Breast epithelium (tissue), 4 donors: ENCODE measurements at regions not wholly inside any gene's neighbourhood (a gene's known extent, or its start where the extent isn't known, plus 50 kb on each side); places are given as distances from the start of the nearest gene placed in this dataset.

Experiments used
- DNase-seq, 2 donors: peaks; one replicate each; pipeline ENCODE4 v3.0.0-alpha.2; 2019; ENCODE audit warnings: low spot score in 2 of 2
- H3K27ac ChIP-seq, 2 donors: fragments of 200-600 bp; sonication (generic) in 1 of 2; one replicate each; pipeline ENCODE4 v1.5.1; 2016 to 2019; ENCODE audit warnings: mild to moderate bottlenecking in 1 of 2
- H3K27me3 ChIP-seq, 2 donors: fragments of 200-600 bp; sonication (generic) in 1 of 2; one replicate each; pipeline versions ENCODE4 v1.5.1 to v1.6.0; 2017 to 2019; ENCODE audit warnings: control low read depth in 1 of 2, mild to moderate bottlenecking in 1 of 2
- H3K36me3 ChIP-seq: fragments of 200-600 bp; one replicate; pipeline ENCODE4 v1.5.1; 2019
- H3K4me1 ChIP-seq, 2 donors: fragments of 200-600 bp; sonication (generic); one replicate each; pipeline ENCODE4 v1.5.1; 2016 to 2019; ENCODE audit warnings: control low read depth in 1 of 2
- H3K4me3 ChIP-seq, 3 donors: fragments of 200-600 bp; sonication (generic); 1 replicate in 2 of 3; 2 replicates in 1 of 3; pipeline ENCODE4 v1.5.1; 2016 to 2019; ENCODE audit warnings: mild to moderate bottlenecking in 3 of 3, moderate library complexity in 2 of 3
- H3K9me3 ChIP-seq, 2 donors: fragments of 200-600 bp; sonication (generic) in 1 of 2; one replicate each; pipeline ENCODE4 v1.5.1; 2016 to 2019; ENCODE audit warnings: control low read depth in 1 of 2
- CTCF ChIP-seq, 3 donors: fragments of 450-650 bp; IDR thresholded peaks; one replicate each; pipeline ENCODE4 v1.5.1; 2016 to 2017; ENCODE audit warnings: antibody characterized with exemption in 3 of 3, mild to moderate bottlenecking in 3 of 3, moderate library complexity in 3 of 3
- POLR2A ChIP-seq: fragments of 450-650 bp; IDR thresholded peaks from one replicate; pipeline ENCODE4 v1.6.1; 2016; ENCODE audit warnings: antibody characterized with exemption, mild to moderate bottlenecking, moderate library complexity
- POLR2AphosphoS5 ChIP-seq, 3 donors: sonication (generic); formaldehyde crosslinking; IDR thresholded peaks; one replicate each; pipeline ENCODE4 v1.6.1; 2017; ENCODE audit warnings: antibody characterized with exemption in 3 of 3
- intact Hi-C: fragments of 100-400 bp; cut with DNase I; formaldehyde crosslinking; loops from one replicate; pipeline ENCODE4 v1.15.1; 2023; ENCODE audit warnings: low total_unique reads

GRCh38 chr9:134995792-134996120 lies 78.0 kb upstream of the FCN1 start:
- Histone ChIP-seq H3K36me3 (no peaks in the 10 kb centered on the region), H3K4me3 (no peak overlapping the region), H3K4me1 (no peaks in the 10 kb centered on the region), H3K27ac (no peak overlapping the region), H3K27me3 (no peaks in the 10 kb centered on the region), H3K9me3 (peaks cover 0 to 15% of the 10 kb centered on the region in 2 donors)
- TF ChIP-seq POLR2AphosphoS5 (IDR thresholded peaks at IDR 0.05) (no peak), POLR2A (no peak), CTCF (IDR thresholded peaks at IDR 0.05) (no peak)
- intact Hi-C loops, result no loop called here
- DNase-seq, result peak in 1 of 2 donors; percentile 20

GRCh38 chr9:134996591-134997530 lies 79.1 kb upstream of the FCN1 start:
- TF ChIP-seq POLR2AphosphoS5 (IDR thresholded peaks at IDR 0.05) (no peak), CTCF (IDR thresholded peaks at IDR 0.05) (no peak), POLR2A (no peak)
- Histone ChIP-seq H3K9me3 (peaks cover 0 to 26% of the 10 kb centered on the region in 2 donors), H3K4me1 (no peaks in the 10 kb centered on the region), H3K4me3 (no peak overlapping the region), H3K27ac (no peak overlapping the region), H3K36me3 (no peaks in the 10 kb centered on the region), H3K27me3 (no peaks in the 10 kb centered on the region)
- DNase-seq, result peak in 1 of 2 donors; percentile 38
- intact Hi-C loops, result no loop called here

GRCh38 chr9:135000647-135001245 lies 83.0 kb upstream of the FCN1 start:
- intact Hi-C loops, result no loop called here
- TF ChIP-seq POLR2AphosphoS5 (IDR thresholded peaks at IDR 0.05) (no peak), POLR2A (no peak), CTCF (IDR thresholded peaks at IDR 0.05) (no peak)
- no peak for DNase-seq

GRCh38 chr9:135001526-135001925 lies 83.8 kb upstream of the FCN1 start:
- TF ChIP-seq CTCF (IDR thresholded peaks at IDR 0.05), result no peak
- no peak for TF ChIP-seq POLR2A
- no peak for TF ChIP-seq POLR2AphosphoS5 (IDR thresholded peaks at IDR 0.05)
- Histone ChIP-seq H3K27ac (no peak overlapping the region), H3K27me3 (no peaks in the 10 kb centered on the region), H3K4me3 (no peak overlapping the region), H3K4me1 (no peaks in the 10 kb centered on the region), H3K9me3 (peaks cover 0 to 26% of the 10 kb centered on the region in 2 donors), H3K36me3 (no peaks in the 10 kb centered on the region)
- no peak for DNase-seq
- intact Hi-C loops, result no loop called here

More at GRCh38 chr9:135000647-135001245, 83.0 kb upstream of the FCN1 start:
- H3K4me3 ChIP-seq, result no peak overlapping the region
- H3K27ac ChIP-seq, result no peak overlapping the region
- H3K9me3 ChIP-seq, result peaks cover 0 to 26% of the 10 kb centered on the region in 2 donors
- no peaks in the 10 kb centered on the region for H3K4me1 ChIP-seq
- H3K36me3 ChIP-seq, result no peaks in the 10 kb centered on the region
- no peaks in the 10 kb centered on the region for H3K27me3 ChIP-seq

GRCh38 chr9:135002336-135002735 lies 84.6 kb upstream of the FCN1 start:
- no peak overlapping the region for H3K27ac ChIP-seq
- H3K4me3 ChIP-seq, result no peak overlapping the region
- H3K27me3 ChIP-seq, result no peaks in the 10 kb centered on the region
- H3K4me1 ChIP-seq, result no peaks in the 10 kb centered on the region
- no peaks in the 10 kb centered on the region for H3K36me3 ChIP-seq
- intact Hi-C loops, result no loop called here
- H3K9me3 ChIP-seq, result peaks cover 0 to 26% of the 10 kb centered on the region in 2 donors
- no peak for TF ChIP-seq POLR2A
- no peak for TF ChIP-seq CTCF (IDR thresholded peaks at IDR 0.05)
- no peak for TF ChIP-seq POLR2AphosphoS5 (IDR thresholded peaks at IDR 0.05)
- DNase-seq, result no peak
